NCI-H2171 (cell line): ENCODE measurements at regions not wholly inside any gene's neighbourhood (a gene's known extent, or its start where the extent isn't known, plus 50 kb on each side); places are given as distances from the start of the nearest gene placed in this dataset.

Experiments
- DNase-seq: peaks from one replicate; lab custom pipeline; 2025; lab: John Stamatoyannopoulos, UW

DNA sequence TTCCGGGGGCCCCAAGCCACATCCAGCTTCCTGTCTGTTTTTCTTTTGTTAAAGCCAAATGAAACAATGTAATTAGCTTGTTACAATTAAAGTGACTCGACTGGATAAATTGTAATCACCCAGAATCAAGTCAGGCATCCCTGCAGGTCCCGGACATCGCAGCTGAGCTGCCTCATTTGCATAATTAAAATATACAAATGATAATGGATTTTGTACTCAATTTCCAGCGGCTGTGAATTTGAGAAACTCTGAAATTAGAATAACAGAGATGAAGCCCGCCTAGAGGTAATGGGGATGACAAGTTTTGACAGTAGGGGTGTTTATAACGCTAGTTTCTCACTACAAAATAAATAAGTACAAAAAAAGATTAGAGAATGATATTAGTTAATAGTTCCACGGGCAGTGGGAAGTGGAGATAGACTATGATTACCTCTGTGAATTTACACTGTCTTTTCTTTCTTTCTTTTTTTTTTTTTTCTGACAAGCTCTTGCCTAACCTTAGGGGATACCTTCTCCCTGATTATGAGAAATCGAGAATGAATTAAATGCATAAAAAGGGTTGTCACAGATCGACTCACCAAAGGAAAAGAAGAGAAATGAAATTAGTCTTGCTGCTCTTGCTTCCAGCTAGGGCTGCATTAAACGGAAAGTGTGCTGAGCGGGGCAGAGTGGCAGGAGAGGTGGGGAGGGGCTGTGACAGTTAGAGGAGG lies 82.6 kb upstream of the SKOR2 start:
- no peak for DNase-seq

DNA sequence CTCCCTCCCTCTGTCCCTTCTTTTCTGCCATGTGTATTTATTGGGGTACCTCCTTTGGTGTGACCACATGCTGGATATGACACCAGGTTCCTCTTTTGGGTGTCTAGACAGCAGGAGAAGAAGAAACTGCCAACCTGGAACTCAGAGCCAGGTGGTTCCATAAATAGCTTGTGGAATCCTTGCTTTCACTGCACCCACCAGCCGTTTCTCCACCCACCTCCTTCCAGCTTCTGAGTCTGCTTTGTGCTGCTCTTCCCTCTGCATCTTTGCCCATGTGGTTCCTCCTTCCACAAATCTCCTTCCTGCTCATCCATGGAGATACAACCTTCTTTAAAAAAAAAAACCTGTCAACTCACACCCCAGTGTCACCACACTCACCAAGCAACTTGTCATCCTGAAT lies 80.2 kb upstream of the SKOR2 start:
- no peak for DNase-seq

DNA sequence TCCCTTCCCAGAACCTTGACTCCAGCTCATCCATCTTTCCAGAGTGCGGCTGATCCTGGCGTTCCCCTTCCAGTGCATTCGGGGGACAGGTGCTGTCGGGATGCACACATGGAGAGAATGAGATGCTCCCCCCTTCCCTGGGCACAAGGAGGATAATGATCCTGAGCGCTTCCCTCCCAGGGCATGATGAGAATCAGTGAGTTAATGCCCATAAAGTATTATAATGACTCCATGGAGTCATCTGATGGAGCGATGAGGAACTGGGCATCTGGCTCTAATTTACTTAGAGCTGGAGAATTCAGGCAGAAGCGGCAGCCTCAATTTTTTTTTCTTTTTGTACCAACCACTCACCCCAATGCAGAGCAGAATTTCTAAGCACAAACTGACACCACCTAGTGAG lies 79.6 kb upstream of the SKOR2 start:
- DNase-seq: no peak

DNA sequence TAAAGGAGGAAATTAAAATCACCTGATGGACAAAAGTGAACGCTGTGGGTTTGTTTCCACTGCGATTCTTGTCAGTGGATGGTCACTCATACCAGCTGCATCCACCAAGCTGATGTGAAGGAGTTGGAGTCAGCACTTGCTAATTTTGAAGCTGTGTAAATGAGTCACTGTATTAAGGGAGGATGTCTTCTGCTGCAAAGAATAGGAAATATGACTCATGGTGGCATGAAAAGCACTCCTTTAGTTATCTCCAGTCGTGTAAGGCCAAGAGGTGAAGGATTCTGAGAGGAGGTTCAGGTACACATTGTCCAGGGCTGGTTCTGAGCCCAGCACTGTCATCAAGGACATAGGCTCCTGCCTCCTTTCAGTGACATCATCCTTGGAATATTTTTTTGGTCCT lies 71.7 kb upstream of the SKOR2 start:
- no peak for DNase-seq

DNA sequence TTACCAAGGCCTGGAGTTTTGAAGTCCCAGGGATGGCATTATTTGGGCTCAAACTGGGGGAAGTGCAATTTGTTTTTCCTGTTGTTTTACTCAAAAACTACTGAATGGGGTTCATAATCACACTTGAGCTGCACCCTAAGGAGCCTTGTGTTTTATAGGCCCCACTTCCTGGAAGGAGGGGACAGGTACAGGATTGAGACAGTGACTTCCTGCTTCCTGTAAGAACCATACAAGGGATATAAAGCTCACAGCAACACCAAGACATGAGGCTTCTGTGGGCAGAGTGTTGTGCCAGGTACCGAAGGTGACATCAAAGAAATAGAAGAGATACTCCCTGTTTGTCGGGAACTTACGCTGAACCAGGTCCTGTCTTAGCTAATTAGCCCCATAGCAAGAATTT lies 70.4 kb upstream of the SKOR2 start:
- no peak for DNase-seq

DNA sequence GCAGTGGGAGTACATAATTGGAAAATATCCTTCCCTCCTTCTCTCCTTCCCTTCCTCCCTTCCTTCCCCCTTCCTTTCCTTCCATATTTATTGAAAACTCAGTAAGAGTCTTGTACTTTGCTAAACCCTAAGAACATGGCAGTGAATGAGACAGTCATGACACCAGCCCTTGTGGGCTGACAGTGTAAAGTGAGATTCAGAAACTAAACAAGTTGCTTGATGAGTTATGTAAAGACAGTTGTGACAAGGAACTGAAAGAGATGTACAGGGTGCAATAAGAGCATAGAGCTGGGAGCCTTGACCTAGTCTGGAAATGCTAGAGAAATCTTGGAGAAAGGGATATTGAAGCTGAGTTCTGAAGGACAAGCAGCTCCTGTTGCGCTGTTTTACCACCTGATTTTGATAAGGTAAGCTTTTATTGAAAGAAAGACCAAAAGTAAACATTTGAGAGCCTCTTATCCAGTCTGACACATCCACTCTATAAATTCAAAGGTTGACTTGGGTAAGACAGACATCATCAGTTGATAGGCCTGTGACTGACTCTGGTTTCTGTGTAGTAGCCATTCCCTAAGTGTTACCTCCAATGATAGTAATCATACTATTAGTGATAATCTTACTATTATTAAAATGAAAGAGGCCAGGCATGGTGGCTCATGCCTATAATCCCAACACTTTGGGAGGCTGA lies 66.5 kb upstream of the SKOR2 start:
- DNase-seq: no peak

DNA sequence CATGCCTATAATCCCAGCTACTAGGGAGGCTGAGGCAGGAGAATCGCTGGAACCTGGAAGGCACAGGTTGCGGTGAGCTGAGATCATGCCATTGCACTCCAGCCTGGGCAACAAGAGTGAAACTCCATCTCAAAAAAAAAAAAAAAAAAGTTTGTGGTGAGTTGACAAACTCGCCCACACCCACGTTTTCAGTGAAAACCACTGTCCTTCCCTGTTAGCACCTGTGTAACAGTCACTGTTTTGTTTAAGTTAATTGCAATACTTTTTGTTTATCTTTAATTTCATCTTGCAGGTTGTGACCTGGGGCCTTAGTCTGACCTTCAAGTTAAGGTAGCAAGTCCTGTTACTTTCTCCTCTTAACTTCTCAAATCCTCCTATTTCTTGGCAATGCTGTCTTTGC lies 65.5 kb upstream of the SKOR2 start:
- no peak for DNase-seq

DNA sequence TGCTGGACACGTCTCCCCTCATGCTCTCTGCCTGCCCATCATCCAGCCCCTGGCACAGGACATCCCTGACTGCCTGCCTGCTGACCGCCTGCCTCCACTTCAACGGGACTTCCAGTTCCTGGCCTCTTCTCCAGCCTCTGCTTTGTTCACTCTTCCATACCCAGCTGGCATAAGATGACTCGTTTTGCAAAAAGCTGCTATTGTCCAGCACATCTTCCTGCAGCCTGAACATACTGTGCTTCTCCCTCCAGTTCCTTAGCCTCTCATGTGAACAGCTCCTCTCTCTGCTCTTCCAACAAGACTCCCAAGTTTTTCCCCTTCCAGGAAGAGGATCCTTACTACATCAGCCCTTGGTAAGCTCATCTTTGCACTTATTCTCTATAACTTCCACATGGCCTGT lies 62.4 kb upstream of the SKOR2 start:
- no peak for DNase-seq

DNA sequence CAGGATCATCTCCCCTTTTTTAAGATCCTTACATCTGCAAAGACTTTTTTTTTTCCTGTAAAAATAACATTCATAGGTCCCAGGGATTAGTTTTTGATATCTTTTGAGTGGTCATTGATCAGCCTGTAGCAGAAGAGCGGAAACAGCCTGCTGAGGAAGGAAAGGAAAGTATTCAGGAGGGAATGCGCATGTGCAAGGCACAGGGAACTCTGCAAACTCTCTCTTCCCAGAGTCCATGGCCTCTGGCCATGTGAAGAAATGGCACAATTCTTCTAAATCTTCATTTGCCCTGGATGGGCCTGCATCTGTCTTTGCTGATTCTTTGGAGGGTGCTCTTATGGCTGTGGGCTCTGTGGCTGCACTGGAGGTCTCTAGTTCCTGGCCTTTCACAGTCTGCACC lies 60.1 kb upstream of the SKOR2 start:
- no peak for DNase-seq
